ENCODE measurements at regions not wholly inside any gene's neighbourhood (a gene's known extent, or its start where the extent isn't known, plus 50 kb on each side); places are given as distances from the start of the nearest gene placed in this dataset.
"Not testable (repeated sequence)": the region's sequence is repeated elsewhere in the genome, so short reads cannot be mapped to it uniquely, and the experiment has no call there.

DNA sequence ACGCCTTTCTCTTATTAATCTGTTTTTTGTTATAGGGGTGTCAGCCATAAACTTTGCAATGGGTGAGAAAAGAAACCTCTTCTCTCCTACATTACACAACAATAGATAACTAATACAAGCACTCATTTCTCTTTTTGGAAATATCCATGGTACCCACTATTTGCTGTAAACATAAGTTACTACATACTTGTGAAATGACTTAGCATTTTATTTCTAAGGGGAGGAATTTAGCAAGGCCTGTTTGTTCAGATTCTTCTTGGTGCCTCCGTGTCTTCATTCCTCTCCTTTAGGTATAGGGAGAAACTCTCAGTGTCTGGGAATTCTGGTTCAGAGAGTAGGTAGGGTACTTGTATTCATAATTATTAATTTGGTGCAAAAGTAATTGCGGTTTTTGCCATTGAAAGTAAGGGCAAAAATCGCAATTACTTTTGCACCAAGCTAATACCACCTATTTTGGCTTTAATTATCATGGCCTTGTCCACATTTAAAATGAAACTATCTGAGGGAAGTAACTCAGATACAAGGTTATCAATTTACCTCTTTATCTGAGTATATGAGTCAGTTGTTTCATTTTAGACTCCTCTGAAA, 134.8 kb downstream of the MREG start:
- TF ChIP-seq JUND (IDR thresholded peaks at IDR 0.05; ENCODE audit: low read depth), result no peak
- in situ Hi-C loops (cut with HindIII; ENCODE audit: low pct_unique_long_range_greater_than_20kb, low sequenced_read_pairs), result no loop called here
- DNase-seq (ENCODE audit: low read depth in 1 of 2, low spot score in 1 of 2), result peak in 1 of 2 experiments; percentile 12

DNA sequence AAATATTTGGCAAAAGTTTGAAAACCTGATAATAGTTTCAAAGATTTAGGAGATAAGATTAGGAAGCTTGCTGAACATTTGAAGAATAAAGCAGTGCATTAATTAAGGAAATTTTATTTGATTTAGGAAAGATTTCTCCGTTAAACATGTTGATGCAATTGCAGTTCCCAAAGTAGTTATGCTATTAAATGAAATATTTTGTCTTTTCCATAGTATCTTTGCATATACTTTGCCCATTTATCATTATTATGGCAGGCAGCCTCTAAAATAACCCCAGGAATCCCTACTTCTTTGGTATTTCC, 136.5 kb downstream of the MREG start:
- DNase-seq (ENCODE audit: low read depth in 1 of 2, low spot score in 1 of 2), result no peak
- TF ChIP-seq JUND (IDR thresholded peaks at IDR 0.05; ENCODE audit: low read depth), result no peak
- in situ Hi-C loops (cut with HindIII; ENCODE audit: low pct_unique_long_range_greater_than_20kb, low sequenced_read_pairs), result no loop called here

- in situ Hi-C loops (cut with HindIII; ENCODE audit: low pct_unique_long_range_greater_than_20kb, low sequenced_read_pairs), result no loop called here
- DNase-seq (ENCODE audit: low read depth in 1 of 2, low spot score in 1 of 2), result no peak
- no peak for TF ChIP-seq JUND (IDR thresholded peaks at IDR 0.05; ENCODE audit: low read depth)
Observed at GRCh38 chr2:215876139-215876936, 137.0 kb downstream of the MREG start.

GRCh38 chr2:215874418-215874817, 138.9 kb downstream of the MREG start:
- TF ChIP-seq JUND (IDR thresholded peaks at IDR 0.05; ENCODE audit: low read depth), result no peak
- no peak for DNase-seq (ENCODE audit: low read depth in 1 of 2, low spot score in 1 of 2)
- in situ Hi-C loops (cut with HindIII; ENCODE audit: low pct_unique_long_range_greater_than_20kb, low sequenced_read_pairs), result no loop called here

- no peak for DNase-seq (ENCODE audit: low read depth in 1 of 2, low spot score in 1 of 2)
- in situ Hi-C loops (cut with HindIII; ENCODE audit: low pct_unique_long_range_greater_than_20kb, low sequenced_read_pairs), result no loop called here
- no peak for TF ChIP-seq JUND (IDR thresholded peaks at IDR 0.05; ENCODE audit: low read depth)
Observed at GRCh38 chr2:215870986-215871385, 142.4 kb downstream of the MREG start.

DNA sequence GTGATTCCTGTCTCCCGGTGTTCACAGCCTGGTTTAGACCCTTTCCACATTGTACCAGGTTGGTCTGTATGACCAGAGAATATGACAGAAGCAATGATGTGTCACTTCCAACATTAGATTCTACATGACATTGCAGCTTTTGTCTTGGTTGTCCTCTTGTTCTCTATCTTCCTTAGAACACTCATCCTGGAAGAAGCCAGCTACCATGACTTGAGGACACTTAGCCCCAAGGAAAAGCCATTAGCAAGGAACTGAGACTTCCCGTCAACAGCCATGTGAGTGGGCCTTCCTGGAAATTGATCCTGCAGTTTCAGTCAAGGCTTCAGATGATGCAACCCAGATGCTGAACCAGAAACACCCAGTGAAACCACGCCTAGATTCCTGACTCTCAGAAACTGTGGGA, 143.3 kb downstream of the MREG start:
- DNase-seq (ENCODE audit: low read depth in 1 of 2, low spot score in 1 of 2), result no peak
- no peak for TF ChIP-seq JUND (IDR thresholded peaks at IDR 0.05; ENCODE audit: low read depth)

DNA sequence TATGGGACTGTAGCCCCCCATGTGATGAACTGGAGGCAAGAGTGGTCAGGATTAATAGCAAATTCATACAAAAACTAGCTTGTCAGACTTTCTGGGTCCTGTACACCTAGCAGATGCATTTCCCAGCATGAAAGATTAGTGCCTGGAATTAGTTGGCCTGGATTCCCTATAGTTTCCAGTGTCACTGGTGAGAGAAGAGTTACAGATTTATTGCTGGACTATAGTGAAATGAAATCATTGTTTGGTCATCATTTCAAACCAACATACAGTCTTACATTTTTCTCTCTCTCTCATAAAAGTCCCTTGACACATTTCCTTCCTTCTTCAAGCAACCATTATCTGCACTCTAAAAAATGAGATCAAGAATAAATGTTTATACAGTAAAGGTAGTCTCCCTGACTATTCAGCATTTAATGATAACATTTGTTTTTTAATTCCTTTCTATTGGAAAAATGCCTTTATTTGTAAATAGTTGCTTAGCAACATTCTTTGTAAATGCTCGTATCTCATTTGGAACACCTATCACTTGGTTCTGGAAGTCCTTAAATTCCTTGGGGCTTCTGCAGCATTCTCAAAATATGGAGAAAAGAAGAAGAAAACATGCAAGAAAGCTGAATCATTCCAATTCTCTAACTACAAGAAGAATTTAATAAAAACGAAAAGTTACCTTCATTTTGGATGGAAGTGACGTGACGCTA, 144.4 kb downstream of the MREG start:
- TF ChIP-seq JUND (IDR thresholded peaks at IDR 0.05; ENCODE audit: low read depth), result no peak
- no peak for DNase-seq (ENCODE audit: low read depth in 1 of 2, low spot score in 1 of 2)
- in situ Hi-C loops (cut with HindIII; ENCODE audit: low pct_unique_long_range_greater_than_20kb, low sequenced_read_pairs), result no loop called here

More for the DNA sequence above, 143.3 kb downstream of the MREG start:
- in situ Hi-C loops (cut with HindIII; ENCODE audit: low pct_unique_long_range_greater_than_20kb, low sequenced_read_pairs), result no loop called here

DNA sequence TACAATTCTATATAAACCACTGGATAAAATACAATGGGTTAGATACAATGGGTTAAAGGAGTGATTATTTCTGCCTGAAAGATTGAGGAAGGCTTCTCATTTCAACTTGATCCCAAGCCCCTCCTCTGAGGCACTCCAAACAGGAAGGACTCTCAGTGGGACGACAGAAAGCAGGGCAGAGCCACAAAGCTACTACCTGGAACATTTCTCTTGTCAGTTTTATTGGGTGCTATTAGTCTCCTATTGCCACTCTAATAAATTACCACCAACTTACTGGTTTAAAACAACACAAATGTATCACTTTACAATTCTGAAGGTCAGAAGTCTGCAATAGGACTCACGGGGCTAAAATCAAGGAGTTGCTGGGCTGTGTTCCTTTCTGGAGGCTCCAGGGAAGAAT, 146.7 kb downstream of the MREG start:
- DNase-seq (ENCODE audit: low read depth in 1 of 2, low spot score in 1 of 2), result no peak
- in situ Hi-C loops (cut with HindIII; ENCODE audit: low pct_unique_long_range_greater_than_20kb, low sequenced_read_pairs), result no loop called here
- no peak for TF ChIP-seq JUND (IDR thresholded peaks at IDR 0.05; ENCODE audit: low read depth)

DNA sequence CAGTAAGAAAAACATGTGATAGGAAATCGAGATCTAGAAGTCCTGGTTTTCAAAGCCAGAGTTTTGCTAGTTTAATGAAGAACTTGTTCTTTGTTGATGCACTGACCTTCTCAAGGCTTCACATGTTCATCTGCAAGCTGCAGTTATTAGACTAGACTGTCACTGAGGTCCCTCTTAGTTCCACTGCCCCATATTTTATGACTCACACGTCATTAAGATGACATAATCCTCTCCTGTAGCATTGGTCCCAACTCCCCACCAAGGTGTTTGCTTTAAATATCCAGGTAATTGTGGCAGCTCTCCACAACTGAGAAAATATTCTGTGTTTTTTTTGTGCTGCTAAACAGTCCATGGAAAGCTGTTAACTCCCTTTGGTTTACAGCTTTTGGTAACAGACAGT, 149.7 kb downstream of the MREG start:
- no peak for DNase-seq (ENCODE audit: low read depth in 1 of 2, low spot score in 1 of 2)
- in situ Hi-C loops (cut with HindIII; ENCODE audit: low pct_unique_long_range_greater_than_20kb, low sequenced_read_pairs), result no loop called here
- TF ChIP-seq JUND (IDR thresholded peaks at IDR 0.05; ENCODE audit: low read depth), result no peak

DNA sequence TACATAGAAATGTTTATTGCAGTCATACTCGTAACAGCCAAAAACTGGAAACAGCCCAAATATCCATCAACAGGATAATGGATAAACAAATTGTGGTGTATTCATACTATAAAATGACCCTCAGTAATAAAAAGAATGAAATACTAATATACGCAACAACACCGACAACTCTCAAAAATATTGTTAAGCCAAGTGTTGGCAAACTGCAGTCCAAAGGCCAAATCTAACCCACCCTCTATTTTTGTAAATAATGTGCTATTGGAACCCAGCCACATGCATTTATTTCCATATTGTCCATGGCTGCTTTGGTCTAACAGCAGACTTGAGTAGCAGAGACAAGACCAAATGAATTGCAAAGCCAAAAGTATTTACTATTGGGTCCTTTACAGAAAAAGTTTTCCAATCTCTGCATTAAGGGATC, 151.0 kb downstream of the MREG start:
- DNase-seq (ENCODE audit: low read depth in 1 of 2, low spot score in 1 of 2), result no peak
- in situ Hi-C loops (cut with HindIII; ENCODE audit: low pct_unique_long_range_greater_than_20kb, low sequenced_read_pairs), result no loop called here
- TF ChIP-seq JUND (IDR thresholded peaks at IDR 0.05; ENCODE audit: low read depth), result no peak

- in situ Hi-C loops (cut with HindIII; ENCODE audit: low pct_unique_long_range_greater_than_20kb, low sequenced_read_pairs), result no loop called here
- no peak for TF ChIP-seq JUND (IDR thresholded peaks at IDR 0.05; ENCODE audit: low read depth)
- no peak for DNase-seq (ENCODE audit: low read depth in 1 of 2, low spot score in 1 of 2)
Observed at GRCh38 chr2:215861607-215862350, 151.6 kb downstream of the MREG start.

GRCh38 chr2:215856080-215856479, 157.3 kb downstream of the MREG start:
- no peak for DNase-seq (ENCODE audit: low read depth in 1 of 2, low spot score in 1 of 2)
- in situ Hi-C loops (cut with HindIII; ENCODE audit: low pct_unique_long_range_greater_than_20kb, low sequenced_read_pairs), result no loop called here
- no peak for TF ChIP-seq JUND (IDR thresholded peaks at IDR 0.05; ENCODE audit: low read depth)

GRCh38 chr2:215855308-215855707, 158.0 kb downstream of the MREG start:
- in situ Hi-C loops (cut with HindIII; ENCODE audit: low pct_unique_long_range_greater_than_20kb, low sequenced_read_pairs); DNase-seq (ENCODE audit: low read depth in 1 of 2, low spot score in 1 of 2): not testable (repeated sequence)

Data from T47D (cell line).